GM18505 (cell line): ENCODE measurements at regions not wholly inside any gene's neighbourhood (a gene's known extent, or its start where the extent isn't known, plus 50 kb on each side); places are given as distances from the start of the nearest gene placed in this dataset.

Experiments used
- ATAC-seq: cut with Tn5 transposase; IDR thresholded peaks from one replicate; pipeline ENCODE4 v1.9.1; 2021; ENCODE audit not compliant: unreplicated experiment
- POLR2A ChIP-seq: IDR thresholded peaks from 4 replicates; pipeline ENCODE4 v1.6.1; 2011; ENCODE audit warnings: borderline replicate concordance; ENCODE audit not compliant: insufficient read depth, insufficient read length; ENCODE audit errors: extremely low read depth

- ATAC-seq, result no peak
- no peak for TF ChIP-seq POLR2A
Measured at GRCh38 chr4:128342762-128343161, 55.1 kb upstream of the PGRMC2 start.

GRCh38 chr4:128341634-128342033, 54.0 kb upstream of the PGRMC2 start:
- ATAC-seq, result no peak
- TF ChIP-seq POLR2A, result no peak

- ATAC-seq, result no peak
- TF ChIP-seq POLR2A, result no peak
Measured at GRCh38 chr4:128338634-128339355, 51.2 kb upstream of the PGRMC2 start.

- ATAC-seq, result no peak
- no peak for TF ChIP-seq POLR2A
Measured at GRCh38 chr4:128337863-128338262, 50.2 kb upstream of the PGRMC2 start.
